Kidney capillary endothelial cell (primary cell): ENCODE measurements at regions not wholly inside any gene's neighbourhood (a gene's known extent, or its start where the extent isn't known, plus 50 kb on each side); places are given as distances from the start of the nearest gene placed in this dataset.
"Not testable (repeated sequence)": the region's sequence is repeated elsewhere in the genome, so short reads cannot be mapped to it uniquely, and the experiment has no call there.

ENCODE experiments used
- DNase-seq: peaks from one replicate; pipeline ENCODE4 v3.0.0-alpha.2; 2018; ENCODE audit warnings: low spot score

DNA sequence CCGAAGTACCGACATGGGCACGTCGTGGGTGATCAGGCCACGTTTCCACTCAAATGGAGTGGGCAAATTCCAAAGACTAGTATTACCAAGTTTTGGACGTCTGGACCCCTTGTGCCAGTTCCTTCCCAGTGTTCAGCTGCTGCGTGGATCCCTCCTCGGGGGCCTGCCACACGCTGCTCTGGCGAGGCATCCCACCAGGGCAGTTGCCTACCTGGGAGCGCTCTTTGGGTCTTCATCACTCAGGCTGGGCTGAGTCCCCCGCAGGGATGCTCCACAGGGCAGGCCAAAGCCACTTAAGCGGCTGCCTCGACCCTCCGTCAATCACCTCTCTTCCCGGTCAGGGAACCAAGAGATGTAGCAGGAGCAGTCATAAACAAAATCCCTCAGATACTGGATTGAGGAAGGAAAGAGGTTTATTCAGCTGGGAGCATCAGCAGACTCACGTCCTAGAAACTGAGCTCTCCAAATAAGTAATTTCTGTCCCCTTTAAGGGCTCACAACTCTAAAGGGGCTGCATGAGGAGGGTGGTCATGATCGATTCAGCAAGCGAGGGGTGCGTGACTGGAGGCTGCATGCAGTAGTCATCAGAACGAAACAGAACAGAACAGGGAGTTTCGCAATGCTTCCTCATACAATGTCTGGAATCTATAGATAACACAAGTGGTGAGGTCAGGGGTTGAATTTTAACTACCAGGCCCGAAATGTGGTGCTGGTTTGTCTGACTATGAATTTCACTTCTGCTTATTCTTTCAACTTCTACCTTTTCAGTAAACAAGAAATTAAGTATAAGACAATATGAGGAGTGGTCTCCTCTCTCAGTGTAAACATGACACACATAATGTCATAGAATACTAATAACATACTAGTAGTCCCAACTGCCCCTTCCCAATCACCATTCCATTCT lies 998.6 kb upstream of the NCAM2 start:
- no peak for DNase-seq

DNA sequence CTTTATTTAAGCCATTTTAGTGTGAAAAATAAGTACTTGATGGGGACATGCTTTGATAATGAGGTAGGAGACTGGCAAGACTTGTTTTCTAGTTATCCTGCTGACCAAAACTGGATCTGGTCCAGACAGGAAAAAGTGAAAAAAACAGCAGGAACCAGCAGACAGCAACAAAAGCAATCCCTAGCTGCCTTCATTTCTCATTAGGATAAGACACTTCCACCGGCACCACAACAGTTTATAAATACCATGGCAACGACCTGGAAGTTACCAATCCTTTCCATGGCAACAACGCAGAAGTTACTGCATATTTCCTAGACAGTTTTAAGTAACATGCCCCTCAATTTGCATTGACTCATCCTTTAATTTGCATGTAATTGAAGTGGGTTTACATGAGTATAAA lies 993.8 kb upstream of the NCAM2 start:
- DNase-seq = no peak

DNA sequence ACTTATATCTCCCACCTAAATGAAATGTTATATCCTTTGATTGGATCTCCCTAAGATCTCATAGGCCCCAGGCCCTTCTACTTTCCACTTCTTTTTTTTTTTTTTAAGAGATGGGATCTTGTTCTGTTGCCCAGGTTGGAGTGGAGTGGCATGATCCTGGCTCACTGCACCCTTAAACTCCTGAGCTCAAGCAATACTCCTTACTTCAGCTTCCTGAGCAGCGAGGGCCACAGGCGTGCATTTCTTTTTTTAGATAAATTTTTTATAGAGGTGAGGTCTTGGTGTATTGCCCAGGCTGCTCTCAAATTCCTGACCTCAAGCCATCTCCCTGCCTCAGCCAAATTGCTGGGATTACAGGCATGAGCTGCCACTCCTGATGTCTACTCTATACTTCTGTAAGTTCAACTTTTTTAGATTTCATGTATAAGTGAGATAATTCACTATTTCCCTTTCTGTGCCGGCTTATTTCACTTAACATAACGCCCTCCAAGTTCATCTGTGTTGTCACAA lies 987.5 kb upstream of the NCAM2 start:
- no peak for DNase-seq

DNA sequence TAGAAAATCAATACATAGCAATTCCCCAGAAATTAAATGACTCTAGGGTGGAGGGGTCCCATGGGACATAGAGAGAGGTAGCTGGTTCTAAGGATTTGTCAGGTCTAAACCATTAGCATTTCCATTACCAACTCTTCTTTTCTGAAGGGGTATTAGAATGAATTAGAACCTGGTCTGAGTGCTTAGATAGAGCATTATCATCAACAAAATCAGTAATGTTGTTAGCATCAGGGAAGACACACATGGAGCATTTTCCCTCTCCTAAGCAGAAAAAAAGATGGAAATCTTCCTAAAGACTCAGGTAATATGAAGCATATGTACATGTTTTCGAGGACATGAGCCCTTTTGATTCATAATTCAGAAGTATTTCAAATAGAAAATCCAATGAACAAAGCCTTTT lies 984.4 kb upstream of the NCAM2 start:
- no peak for DNase-seq

DNA sequence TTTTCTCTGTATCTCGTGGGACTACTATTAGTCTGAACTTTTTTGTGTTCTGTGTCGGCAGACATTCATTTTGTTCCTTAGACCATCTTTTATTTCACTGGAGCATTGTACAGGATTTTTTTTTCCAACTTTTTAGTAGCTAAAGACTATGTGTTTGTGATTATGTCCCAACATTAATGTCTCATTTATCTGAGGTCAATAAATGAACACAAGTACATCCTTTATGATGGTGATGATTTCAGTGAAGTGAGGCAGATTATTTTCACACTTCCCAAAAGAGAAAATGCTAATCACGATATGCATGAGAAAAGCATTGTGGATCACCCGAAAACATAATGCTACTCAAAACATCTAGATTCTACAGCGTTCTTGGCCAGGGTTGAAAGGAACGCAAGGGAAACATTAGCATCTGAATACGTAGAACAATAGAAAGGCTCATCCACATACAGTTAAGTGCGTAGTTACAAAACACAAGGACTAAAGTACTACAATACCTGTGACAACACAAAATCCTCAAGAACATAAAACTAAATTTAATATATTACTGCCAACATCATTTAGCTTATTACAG lies 981.7 kb upstream of the NCAM2 start:
- DNase-seq = no peak

DNA sequence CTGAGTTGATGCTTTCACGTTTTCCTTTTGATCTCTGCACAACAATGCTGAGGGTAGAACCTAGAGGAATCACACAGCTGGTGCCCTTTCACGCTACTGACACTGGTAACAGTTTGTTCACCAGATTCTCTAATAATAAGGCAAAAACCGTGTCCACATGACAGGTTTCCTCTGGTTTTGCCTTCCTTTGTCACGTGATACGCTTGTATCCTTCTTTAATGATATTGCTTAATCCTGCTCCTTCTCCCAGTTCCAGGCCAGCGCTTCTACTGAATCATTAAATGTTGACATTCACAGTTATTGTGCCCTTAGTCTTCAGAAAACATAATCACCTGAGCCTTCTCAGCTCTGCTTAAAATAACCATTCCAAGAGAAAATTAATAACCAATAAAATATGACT lies 978.2 kb upstream of the NCAM2 start:
- DNase-seq = no peak

DNA sequence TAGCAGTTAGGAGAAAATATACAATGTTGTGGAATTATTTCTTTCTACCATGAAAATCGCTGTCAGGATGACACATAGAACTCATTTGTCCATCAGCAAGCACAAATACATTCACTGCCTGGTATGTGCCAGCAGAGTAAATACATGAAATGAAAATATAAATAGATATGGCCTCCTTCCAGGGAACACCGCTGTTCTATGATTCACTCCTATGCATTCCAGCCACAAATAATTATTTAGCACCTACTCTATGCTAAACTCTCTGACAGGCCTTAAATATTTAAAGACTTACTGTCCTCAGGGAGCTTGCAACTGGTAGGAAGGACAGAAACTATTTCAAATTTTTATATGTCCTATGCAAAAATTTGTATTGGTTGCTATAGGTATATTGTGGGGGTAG lies 975.0 kb upstream of the NCAM2 start:
- DNase-seq = no peak

DNA sequence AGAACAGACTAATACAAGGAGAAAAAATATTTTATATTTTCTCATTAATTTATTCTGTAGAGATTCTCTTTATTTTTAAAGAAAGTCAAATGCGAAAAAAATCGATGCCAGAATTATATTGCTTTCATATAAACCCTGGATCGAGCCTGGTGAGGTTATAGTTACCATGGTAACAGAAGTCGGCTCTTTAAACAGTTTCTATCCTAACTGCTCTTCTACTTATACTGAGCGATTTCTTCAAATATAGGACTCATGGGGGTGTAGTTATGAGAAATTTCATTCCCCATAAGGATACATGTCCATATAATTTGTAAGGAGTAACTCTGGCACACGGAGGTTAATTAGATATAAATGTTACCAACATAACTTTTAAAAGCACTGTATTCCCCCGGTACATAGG lies 973.5 kb upstream of the NCAM2 start:
- no peak for DNase-seq

DNA sequence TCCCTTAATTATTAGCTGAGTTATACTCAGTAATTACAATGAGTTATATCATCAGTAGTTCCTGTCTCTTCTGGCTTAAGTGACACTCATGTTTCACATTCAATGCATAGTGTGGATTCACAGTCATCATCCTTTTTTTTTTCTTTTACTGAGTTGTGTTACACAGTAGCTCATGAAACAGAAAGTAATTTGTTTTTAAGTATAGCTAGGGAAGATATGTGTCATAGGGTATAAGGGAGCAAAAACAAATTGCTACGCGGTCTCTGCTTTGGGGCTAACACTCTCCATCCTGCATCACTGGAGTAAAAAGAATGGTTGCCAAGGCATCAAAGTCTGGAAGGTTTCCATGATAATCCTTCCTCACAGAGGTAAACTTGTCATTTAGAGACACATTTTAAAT lies 971.7 kb upstream of the NCAM2 start:
- no peak for DNase-seq

DNA sequence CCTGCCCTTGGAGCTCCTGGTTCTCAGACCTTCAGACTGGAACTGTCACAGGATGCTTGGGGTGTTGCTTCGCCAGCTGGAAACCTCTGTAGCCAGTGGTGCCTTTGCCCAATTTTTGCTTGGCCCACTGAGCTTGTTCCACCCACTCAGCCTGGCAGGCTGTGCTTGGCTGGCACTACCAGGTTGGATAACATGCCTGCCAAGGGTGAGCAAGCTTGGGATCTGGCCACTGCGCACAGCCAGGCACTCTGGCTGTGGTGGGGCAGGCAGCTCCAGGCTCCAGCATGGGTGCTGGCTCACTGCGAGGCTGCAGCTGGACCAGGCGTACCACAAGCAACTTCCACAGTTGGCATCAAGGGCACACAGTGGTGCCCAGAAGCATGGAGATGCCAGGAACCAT lies 967.8 kb upstream of the NCAM2 start:
- no peak for DNase-seq

DNA sequence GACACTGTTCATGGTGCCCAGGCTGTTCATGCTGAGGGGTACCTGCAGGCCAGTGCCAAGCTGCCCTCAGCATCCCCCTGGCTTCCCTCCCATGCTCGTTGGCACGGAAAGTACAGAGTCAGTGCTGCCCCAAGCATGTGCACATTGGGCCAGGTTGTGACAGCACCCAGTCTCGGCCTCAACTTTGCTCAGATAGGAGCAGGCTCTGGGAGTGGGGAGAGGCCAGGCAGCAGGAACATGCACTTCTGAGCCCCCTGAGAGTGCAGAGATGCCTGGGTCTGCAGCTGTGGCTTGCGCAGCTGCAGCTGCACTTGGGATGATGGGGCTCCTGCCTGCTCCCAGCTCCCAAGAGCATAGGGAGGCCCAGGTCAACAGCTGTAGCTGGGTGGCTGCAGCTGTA lies 966.4 kb upstream of the NCAM2 start:
- no peak for DNase-seq

DNA sequence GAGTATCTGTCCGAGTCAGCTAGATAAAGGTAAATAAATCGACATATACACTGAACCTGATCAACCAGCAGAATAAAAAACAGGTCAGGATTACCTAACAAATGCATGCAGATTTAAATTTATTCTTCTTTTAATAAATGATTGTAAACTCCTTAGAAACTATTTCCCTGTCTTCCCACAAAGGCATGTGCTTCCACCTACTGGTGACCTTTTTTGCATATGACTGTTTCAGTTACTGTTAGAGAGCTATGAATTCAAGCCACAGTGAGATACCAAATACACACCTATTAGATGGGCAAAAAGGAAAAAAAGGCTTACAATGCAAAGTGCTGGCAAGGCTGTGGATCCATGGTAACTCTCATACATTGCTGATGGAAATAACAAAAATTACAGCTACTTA lies 957.4 kb upstream of the NCAM2 start:
- DNase-seq = no peak

DNA sequence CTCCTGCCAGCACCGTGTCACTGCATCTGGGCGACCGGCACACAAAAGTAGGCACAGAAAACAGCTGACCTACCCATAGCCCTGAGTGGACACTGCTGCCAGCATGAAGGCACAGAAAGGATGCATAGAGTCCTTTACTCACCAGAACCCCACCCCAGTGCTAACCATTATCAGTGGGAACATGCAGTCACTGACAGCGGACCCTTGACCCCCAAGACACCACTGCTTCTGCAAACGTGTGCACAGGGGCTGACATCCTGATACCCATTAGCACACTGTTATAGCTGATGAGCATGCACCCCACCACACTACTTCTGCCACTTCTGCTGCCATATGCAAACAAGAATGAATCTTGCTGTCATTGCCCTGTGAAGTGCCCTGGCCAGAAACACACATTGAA lies 953.0 kb upstream of the NCAM2 start:
- DNase-seq = no peak

DNA sequence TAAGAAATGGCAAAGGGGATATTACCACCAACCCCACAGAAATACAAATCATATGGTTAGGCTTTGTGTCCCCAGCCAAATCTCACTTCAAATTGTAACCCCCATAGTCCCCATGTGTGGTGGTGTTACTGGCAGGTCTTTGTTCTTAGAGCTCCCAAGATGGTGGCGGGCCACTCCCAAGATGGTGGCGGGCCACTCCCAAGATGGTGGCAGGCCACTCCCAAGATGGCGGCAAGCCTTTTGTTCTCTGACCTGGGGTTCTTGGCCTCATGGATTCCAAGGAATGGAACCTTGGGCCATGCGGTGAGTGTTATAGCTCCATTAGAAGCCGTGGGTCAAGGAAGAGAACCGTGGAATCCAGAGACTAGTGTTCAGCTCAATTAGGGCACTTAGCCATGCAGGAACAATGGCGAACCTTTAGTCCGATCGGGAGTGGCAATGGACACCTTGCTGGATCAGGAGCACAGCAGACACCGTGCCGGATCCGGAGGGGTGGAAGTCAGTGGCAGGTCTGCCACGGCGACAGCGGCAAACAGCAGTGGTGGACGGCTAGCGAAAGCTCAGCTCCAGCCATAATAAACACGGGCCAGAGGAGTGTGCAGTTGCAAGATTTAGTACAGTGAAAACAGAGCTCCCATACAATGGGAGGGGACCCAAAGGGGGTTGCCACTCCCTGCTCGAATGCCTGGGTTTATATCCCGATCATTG lies 949.9 kb upstream of the NCAM2 start:
- not testable (repeated sequence) for DNase-seq

DNA sequence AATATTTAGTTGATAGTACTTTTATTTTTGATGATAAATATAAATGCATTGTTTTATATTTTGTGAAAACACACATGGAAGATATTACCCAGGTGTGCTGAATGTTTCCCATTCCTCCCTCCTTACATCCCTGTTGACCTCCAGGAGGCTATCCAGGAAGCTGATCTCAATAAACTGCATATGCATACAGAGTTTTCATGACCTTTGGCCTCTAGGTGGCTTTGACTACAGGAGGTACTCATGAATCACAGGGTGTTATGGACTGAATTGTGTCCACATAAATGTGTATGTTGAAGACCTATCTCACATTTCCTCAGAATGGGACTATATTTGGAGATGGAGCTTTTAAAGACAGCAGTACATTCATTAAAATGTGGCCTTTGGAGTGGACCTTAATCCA lies 914.9 kb upstream of the NCAM2 start:
- DNase-seq = no peak

DNA sequence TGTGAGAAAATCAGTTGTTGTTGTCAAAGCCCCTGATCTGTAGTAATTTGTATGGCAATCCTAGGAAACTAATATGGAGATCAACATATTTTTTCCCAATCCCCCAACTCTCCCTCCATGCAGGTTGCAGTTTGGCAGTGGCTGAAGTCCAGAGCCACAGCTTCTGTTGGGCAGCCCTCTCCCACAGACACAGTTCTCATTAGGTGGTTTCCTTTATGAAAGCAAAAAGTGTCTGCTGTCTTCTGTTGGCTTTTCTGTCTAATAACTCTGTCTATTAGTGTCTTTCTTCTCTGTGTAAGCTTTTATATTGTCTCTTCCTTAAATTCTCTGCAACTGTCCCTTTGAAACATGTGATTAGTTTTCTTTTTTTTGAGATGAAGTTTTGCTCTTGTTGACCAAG lies 914.3 kb upstream of the NCAM2 start:
- no peak for DNase-seq

DNA sequence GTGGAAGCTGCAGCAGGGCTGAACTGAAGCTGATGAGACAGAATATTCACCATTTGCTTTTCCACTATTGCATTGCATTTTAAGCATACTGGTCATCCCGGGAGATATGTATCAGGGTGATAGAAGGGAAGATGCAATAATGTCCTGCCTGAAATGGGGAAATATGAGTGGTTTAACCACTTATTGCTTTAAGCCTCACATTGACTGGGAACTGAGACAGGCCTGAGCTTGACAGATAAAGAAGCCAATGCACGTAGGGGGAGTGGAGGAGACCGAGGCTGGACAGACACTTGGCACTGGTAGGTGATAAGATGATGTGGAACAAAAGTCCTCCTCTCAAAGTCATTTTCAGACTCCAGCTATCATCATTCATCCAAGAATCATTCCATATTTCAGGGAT lies 911.7 kb upstream of the NCAM2 start:
- no peak for DNase-seq

DNA sequence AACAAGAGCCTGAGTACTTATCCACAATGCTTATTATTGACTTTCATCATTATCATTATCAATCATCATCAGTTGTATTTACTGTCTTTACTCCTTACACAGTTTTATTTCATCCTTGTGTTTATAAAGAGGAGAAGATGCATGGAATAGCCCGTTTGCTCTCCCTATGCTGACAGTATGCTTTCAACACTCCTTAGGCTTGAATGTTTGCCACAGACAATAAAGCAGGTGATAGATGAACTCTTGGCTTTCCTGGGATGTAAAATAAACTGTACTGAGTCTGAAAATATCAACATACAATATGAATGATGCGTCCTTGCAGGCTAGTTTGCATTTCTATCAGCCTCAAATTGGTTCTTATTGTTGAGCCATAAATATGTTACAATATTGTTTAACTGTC lies 891.8 kb upstream of the NCAM2 start:
- DNase-seq = no peak

DNA sequence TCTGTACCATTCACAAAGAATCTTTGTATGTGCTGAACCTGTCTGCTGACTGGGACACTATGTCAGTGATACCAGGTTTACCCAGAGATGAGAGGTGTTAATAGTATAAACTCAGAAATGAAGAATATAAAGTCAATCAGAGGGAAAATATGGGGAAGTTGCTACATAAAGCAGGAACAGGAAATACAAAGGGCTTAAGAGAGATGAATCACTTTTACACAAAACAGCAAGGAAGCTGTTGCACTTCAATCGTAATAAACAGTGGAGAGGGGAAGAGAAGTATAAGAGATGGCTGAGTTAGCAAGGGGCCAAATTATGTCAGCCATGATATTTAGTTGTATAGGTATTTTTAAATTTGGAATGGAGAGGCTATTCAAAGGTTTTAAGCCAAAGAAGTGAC lies 890.2 kb upstream of the NCAM2 start:
- DNase-seq = no peak

DNA sequence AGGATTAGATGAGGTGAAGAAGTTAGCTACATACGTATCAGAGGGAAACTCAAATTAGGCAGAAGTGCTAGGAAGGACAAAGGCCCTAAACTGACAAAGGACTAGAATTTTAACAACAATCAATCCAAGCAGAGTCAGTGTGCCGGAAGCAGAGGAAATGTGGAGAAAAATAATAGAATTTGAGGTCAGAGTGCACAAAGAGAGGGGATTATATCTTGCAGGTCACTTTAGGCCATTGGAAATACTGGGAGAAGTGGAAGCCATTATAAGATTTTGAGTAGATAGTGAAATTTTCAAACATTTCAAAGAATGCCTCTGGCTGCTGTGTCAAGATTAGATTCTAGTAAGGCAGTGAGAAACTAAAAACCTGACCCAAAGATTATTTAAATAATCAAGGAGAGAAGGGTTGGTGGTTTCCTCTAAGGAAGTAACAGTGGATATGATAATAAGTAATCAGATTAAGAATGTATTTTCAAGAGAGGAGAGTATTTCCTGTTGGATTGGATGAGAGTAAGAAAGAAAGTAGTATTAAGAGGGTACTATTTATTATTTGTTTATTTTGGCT lies 889.2 kb upstream of the NCAM2 start:
- DNase-seq = no peak

DNA sequence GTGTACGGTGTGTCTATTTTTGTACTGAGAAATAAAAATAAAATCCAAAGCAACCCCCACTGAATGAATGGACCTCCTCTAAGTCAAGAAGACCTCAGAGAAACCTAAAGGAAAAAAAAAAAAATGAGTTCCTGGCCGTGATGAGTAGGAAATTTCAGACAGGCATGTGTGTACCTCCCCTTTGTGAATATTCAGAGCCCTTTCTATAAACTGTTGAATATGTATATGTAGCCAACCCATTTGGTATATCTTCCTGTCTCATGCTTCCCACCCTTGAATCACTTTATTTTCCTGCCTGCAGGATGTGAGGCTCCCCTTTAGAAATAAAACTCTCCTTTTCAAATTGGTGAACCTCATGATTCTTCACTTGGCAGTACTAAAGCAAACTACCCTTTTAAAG lies 887.8 kb upstream of the NCAM2 start:
- no peak for DNase-seq

DNA sequence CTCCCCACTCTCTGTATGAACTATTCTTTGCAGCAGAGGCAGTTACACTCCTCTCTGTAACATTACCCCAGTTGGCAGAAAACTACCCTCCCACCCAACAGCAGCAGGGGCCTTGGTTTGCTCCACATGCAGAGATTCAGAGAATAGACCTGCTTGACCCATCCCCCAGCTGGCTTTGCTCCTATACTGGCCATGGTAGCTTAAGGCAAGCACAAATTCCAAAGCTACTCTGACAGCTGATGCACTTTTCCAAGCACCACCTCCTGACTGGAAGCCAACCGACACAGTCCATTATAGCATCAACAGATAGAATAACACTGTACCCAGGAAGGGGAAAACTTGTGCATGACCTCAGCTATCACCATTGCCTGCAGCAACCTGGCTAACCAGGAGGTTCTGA lies 846.5 kb upstream of the NCAM2 start:
- no peak for DNase-seq

DNA sequence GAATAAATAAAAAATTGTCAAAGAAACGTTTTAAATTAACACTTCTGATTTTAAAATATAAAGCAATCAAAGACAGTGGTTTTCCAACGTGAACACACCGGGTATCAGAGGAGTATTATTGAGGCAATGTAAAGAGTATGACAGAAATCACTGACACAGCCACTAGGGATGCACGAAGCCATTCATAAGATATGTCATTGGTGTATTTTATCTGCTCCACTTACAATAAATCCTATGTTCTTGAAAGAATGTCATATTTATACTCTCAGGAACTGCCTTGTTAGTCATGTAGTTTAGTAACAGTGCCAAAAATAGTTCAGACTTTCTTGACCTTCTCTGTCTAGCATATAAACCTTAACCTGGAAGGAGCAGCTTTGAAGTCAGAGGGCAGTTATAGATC lies 835.0 kb upstream of the NCAM2 start:
- no peak for DNase-seq
